ENCODE measurements at regions not wholly inside any gene's neighbourhood (a gene's known extent, or its start where the extent isn't known, plus 50 kb on each side); places are given as distances from the start of the nearest gene placed in this dataset.

DNA sequence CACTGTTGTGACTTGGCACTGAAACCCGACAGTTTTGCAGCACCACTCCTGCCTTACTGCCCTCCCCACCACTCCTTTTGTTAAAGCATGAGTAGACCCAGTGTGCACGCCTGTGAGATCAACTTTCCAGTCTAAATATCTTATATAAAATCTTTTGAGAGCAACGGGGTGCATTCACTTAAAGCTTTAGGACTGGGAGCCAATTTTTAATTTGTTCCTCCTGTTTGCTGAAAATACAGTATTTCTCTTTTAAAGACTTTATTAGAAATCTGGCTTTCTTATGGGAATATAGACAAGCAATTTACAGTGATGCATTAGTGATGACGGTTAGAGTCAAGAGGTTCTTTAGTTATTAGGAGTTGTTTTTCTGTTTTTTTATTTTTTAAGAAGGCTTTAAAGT is 397.5 kb downstream of the TMEM167A start:
- H3K4me1 ChIP-seq (ENCODE audit: control insufficient read depth, insufficient read depth, low read length): no peaks in the 10 kb centered on the region
- POLR2A ChIA-PET: no interaction called here
- in situ Hi-C loops (cut with HindIII; ENCODE audit: low pct_unique_long_range_greater_than_20kb, low sequenced_read_pairs) (no loop called here), intact Hi-C loops (cut with micrococcal nuclease; ENCODE audit: unreplicated experiment) (no loop called here)
- no peaks in the 10 kb centered on the region for H3K36me3 ChIP-seq (ENCODE audit: control insufficient read depth, insufficient read depth, low read length)
- H3K4me3 ChIP-seq (ENCODE audit: low read depth in 2 of 2, low read length in 2 of 2): no peak overlapping the region
- TF ChIP-seq TCF7L2 (IDR thresholded peaks at IDR 0.05; ENCODE audit: low read depth, low read length) (no peak), POLR2AphosphoS5 (IDR thresholded peaks at IDR 0.05; ENCODE audit: low read depth, low read length) (no peak), CTCF (IDR thresholded peaks at IDR 0.05) (no peak), SIN3A (IDR thresholded peaks at IDR 0.05; ENCODE audit: borderline replicate concordance, insufficient read depth, low read depth, low read length) (no peak)
- TF ChIP-seq, protein P1, sequence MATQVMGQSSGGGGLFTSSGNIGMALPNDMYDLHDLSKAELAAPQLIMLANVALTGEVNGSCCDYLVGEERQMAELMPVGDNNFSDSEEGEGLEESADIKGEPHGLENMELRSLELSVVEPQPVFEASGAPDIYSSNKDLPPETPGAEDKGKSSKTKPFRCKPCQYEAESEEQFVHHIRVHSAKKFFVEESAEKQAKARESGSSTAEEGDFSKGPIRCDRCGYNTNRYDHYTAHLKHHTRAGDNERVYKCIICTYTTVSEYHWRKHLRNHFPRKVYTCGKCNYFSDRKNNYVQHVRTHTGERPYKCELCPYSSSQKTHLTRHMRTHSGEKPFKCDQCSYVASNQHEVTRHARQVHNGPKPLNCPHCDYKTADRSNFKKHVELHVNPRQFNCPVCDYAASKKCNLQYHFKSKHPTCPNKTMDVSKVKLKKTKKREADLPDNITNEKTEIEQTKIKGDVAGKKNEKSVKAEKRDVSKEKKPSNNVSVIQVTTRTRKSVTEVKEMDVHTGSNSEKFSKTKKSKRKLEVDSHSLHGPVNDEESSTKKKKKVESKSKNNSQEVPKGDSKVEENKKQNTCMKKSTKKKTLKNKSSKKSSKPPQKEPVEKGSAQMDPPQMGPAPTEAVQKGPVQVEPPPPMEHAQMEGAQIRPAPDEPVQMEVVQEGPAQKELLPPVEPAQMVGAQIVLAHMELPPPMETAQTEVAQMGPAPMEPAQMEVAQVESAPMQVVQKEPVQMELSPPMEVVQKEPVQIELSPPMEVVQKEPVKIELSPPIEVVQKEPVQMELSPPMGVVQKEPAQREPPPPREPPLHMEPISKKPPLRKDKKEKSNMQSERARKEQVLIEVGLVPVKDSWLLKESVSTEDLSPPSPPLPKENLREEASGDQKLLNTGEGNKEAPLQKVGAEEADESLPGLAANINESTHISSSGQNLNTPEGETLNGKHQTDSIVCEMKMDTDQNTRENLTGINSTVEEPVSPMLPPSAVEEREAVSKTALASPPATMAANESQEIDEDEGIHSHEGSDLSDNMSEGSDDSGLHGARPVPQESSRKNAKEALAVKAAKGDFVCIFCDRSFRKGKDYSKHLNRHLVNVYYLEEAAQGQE (IDR thresholded peaks at IDR 0.05; ENCODE audit: insufficient read depth in 1 of 2, low read depth in 2 of 2, low read length in 1 of 2): no peak
- no peaks in the 10 kb centered on the region for H3K9me3 ChIP-seq (ENCODE audit: control insufficient read depth, insufficient read depth, low read depth, low read length)
- no peak for ATAC-seq
- no TSS peak for BruUV-seq (replicated peaks)
- CTCF ChIA-PET: no interaction called here
- no peak for DNase-seq (ENCODE audit: low read depth, low spot score)
- no peaks in the 10 kb centered on the region for H3K27me3 ChIP-seq (ENCODE audit: control insufficient read depth, insufficient read depth, low read length)
- H3K27ac ChIP-seq (ENCODE audit: low read length): no peak overlapping the region

GRCh38 chr5:82676661-82677060 is 398.5 kb upstream of the RPS23 start:
- no peak for ATAC-seq
- ChIA-PET POLR2A (no interaction called here), CTCF (no interaction called here)
- Histone ChIP-seq H3K36me3 (ENCODE audit: control insufficient read depth, insufficient read depth, low read length) (no peaks in the 10 kb centered on the region), H3K27ac (ENCODE audit: low read length) (no peak overlapping the region), H3K4me3 (ENCODE audit: low read depth in 2 of 2, low read length in 2 of 2) (no peak overlapping the region), H3K9me3 (ENCODE audit: control insufficient read depth, insufficient read depth, low read depth, low read length) (peaks cover 3% of the 10 kb centered on the region; the same call in 1 of the 2 replicates), H3K4me1 (ENCODE audit: control insufficient read depth, insufficient read depth, low read length) (no peaks in the 10 kb centered on the region), H3K27me3 (ENCODE audit: control insufficient read depth, insufficient read depth, low read length) (no peaks in the 10 kb centered on the region)
- in situ Hi-C loops (cut with HindIII; ENCODE audit: low pct_unique_long_range_greater_than_20kb, low sequenced_read_pairs): no loop called here
- no TSS peak for BruUV-seq (replicated peaks)
- TF ChIP-seq TCF7L2 (IDR thresholded peaks at IDR 0.05; ENCODE audit: low read depth, low read length): no peak
- TF ChIP-seq POLR2AphosphoS5 (IDR thresholded peaks at IDR 0.05; ENCODE audit: low read depth, low read length): no peak
- no peak for TF ChIP-seq SIN3A (IDR thresholded peaks at IDR 0.05; ENCODE audit: borderline replicate concordance, insufficient read depth, low read depth, low read length)
- TF ChIP-seq, protein P1 (IDR thresholded peaks at IDR 0.05; ENCODE audit: insufficient read depth in 1 of 2, low read depth in 2 of 2, low read length in 1 of 2): no peak
- no peak for TF ChIP-seq CTCF (IDR thresholded peaks at IDR 0.05)
- intact Hi-C loops (cut with micrococcal nuclease; ENCODE audit: unreplicated experiment): no loop called here
- DNase-seq (ENCODE audit: low read depth, low spot score): no peak
